Dedifferentiated amniotic fluid mesenchymal stem cell (primary cell): ENCODE measurements at regions not wholly inside any gene's neighbourhood (a gene's known extent, or its start where the extent isn't known, plus 50 kb on each side); places are given as distances from the start of the nearest gene placed in this dataset.

Source experiments
- DNase-seq: peaks from one replicate; pipeline ENCODE4 v3.0.0-alpha.2; 2016; ENCODE audit errors: extremely low spot score

DNA sequence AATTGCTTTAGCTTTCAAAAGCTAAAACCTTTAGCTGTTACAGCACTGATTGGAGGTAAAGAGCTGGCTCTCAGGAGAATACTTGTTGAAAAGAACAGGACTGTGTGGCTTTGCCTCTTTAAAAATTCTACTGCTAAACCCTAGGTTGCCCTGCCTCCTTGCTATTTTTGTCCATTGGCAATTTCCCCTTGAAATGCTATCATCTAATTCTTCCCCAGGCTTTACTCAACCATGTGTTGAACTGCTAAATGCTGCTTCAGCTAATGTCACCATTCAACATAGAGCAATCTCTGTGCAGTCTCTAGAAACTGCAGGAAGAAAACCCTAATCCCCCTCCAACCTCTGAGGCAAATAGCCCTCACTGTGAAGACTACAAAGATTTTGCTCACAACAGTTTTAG lies 203.7 kb upstream of the ARX start:
- DNase-seq, result no peak

DNA sequence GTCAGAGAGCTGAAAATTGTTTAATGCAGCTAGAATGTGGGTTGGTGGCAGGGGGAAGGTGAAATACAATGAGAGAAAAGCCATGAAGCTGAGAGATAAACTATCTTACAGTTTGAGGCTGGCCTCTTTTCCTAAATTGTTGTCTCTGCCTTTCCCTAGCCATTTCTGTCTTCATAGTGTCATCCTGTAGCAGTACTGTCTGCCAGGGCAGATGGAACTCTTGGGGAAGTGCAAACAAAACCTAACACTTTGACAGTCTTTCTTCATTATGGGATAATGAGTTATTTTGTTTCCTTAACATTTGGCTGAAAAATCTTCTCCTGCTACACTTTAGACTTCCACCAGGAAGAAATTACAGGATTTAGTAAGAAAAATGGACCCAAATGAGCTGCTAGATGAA lies 197.8 kb upstream of the ARX start:
- no peak for DNase-seq

DNA sequence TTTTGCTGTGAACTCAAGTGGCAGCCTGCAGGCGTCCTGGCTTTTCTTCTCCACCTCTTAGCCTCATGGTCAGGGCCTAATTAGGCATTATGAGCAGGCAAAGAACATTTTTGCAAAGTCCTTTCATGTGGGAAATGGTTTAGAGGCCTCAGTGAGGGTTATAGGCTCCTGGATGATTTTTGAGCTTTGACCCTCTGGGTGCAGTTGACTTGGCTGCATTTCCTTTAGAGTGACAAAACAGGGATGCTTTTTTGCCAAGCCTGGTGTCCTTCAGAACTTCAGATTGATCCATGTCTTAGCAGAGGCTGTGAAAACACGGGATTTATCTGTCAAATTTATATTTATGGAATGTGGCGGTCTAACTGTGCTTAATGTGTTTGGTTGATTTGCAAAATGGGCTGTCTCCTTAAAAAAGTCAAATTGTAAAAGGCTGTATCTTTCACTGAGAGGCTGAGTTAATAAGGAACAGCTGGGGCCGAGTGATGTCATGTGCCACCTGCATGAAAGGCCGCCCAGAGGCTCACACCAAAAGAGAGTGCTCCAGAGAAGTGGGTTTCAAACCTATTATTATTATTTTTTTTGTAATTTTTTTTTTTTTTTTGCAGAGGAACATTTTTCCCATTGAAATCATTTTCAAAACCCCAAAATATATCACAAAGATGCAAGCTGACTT lies 192.2 kb upstream of the ARX start:
- no peak for DNase-seq

DNA sequence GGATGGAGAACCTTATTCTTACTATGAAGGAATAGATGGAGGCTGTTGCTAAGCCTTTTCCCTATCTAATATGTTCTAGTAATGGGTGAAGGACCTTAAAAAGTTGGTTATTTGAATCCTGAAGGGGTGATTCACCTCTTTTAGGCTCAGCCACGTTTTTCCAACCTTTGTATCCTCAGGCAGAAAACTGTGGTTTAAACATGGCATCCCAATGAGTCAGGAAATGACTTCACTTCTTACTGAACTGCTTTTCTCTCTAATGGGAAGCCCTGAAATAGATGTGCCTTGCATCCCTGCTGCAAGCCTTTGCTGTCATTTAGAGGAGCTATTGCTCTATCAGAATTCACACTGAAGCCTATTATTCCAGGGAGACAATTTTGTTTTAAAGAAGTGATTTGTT lies 191.0 kb upstream of the ARX start:
- DNase-seq, result peak; percentile 50

DNA sequence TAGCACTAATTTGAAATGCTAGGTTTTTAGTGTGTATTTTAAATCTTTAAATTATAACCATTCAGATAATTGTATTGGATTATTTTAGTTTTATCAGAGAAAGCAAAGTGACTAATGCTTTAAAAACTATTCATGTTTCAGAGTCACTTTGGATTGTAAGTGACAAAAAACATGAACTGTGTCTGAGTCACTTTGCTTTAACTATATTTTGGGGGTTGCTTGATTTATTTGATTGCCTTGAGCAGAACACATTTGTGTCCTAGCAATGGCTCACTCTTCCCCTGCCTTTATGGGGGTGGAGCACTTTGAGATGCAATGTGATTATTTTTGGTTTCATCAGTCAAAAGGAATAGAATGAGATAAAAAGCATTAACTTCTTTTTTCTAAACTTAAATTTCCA lies 188.4 kb upstream of the ARX start:
- no peak for DNase-seq

DNA sequence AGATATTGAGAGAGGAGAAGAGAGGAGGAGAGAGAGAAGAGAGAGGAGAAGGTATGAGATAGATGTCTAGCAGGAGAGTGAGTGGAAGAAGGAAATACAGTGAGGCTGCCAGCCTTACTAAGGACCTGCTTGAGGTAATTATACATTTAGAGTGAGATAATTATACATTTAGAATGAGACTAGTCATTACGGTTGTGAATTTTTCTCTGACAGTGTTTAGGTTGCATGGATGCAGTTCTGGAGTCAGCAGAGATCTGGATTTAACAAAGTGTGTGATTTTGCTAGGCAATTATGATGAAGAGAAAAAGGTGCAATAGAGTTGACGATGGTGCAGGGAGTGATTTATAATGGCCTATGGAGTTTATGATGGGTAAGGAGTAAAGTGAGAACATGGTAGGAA lies 187.1 kb upstream of the ARX start:
- DNase-seq, result no peak

DNA sequence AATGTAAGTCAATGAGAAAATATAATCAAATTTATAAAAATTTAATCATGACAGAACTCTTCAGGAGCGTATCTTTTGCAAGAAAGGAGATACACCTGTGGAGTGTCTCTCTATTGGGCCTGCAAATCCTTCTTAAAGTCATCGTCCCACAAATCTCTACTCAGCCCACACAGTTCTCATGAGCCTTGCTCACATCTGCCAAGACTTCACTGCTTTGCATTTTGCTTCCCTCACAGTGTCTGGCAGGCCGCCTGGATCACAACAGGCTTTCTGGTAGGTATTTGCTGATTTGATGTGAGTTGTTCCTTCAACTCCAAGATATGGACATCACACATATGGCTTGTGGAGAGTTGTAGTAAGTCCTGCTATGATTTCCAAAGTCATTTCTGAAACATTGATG lies 183.1 kb upstream of the ARX start:
- no peak for DNase-seq

DNA sequence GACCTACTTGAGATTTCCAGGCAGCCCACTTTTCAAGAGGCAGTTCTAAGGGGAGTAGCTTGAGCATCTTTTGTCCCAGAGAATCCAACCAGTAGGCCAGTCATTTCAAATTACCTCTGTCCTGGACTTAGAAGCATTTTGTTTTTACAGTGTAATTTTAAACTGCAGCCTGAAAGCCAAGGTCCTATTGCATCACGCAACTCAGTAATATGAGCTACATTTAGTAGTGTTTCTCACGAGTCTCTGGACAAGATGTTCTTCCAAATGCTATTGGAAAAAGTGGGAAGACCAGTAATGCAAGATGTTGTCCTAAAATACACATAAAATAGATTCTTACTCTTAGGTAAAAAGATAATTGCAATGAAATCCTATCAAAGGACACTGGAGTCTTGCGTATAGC lies 182.5 kb upstream of the ARX start:
- peak; percentile 19 for DNase-seq

DNA sequence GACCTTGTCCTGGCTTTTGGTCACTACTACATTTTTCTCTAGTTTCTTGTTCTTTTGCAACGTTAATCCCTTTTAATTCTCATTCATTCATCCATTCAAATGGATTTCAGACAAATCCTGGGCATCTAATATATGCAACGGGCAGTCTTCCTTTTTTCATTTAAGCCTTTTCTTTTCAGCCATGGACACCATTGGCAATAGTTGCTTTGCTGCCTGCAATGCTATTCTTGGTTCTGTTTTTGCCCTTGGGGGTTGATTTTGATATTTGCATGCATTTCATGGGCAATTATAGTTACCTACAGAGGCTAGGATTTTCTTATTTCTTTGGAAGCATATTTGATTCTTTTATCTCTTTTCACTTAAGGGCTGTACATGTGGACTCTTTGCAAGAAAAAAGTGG lies 180.5 kb upstream of the ARX start:
- DNase-seq, result no peak

DNA sequence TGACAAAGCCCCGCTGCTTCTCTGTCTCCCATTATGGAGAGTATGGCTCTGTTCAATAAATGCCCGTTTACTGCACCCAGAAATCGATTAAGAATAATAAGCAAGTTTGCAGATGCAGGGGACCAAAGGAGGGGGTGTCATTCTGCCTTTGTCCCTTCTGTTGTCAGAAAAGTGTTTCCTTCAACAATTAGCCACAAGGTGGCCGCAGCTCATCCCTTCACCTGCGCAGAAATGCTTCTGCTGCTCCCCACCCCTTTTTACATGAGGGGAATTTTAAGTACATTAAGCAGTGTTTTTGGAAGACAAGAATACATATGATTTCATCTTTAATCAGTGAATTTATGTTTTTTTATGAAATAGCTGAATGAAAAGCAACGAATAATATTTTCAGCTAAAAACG lies 175.6 kb upstream of the ARX start:
- no peak for DNase-seq

DNA sequence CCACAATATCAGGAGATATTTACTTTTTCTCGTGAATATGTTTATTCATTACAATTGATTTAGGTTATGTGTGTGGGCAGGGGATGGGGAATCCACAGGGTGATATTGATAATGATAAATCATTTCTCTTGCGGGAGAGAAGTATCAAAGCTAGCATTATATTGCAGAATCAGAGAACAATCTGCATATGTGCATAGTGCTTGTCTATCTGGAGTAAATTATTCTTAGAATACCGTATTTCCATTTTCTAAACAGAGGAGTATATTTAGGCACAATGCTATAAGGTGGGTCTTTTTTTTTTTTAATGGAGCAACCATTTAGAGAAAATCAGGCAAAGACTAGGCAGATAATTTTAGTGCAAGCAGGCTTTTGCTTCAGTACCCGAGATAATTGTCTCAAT lies 166.0 kb upstream of the ARX start:
- no peak for DNase-seq

DNA sequence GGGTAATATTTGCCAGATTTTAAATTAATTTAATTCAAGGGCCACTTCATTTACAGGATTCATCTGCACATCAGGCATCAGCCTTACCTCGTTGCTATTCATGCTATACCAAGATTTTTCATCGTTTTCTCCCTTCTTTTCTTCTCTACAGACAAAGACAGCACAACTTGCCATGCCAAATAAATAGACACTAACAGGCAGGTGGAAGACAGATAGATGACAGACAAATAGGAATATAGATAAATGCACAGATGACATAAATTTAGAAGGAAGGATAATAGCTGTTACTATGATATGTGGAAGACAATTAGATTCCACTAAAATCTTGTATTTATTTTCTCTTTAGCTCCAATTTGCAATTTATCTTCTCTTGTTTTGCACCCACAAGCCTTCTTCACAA lies 164.5 kb upstream of the ARX start:
- DNase-seq, result no peak

DNA sequence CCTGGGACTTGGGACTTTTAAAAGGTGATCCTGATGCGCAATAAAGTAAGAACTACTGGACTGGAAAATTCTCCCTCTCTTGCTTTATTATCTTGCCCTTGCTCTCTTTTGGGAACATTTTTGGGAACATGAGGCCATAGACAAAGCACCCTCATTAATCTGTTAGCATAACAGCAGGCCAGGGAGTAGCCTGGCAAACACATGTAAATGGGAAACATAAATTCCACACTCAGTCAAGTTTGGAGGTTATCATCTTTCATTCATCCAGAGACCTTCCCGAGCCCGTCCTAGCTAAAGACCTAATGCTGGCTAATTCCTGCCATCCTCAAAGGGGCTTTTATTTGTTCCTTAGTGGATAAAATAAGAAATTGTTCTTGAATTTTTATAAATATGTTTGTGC lies 162.8 kb upstream of the ARX start:
- no peak for DNase-seq

DNA sequence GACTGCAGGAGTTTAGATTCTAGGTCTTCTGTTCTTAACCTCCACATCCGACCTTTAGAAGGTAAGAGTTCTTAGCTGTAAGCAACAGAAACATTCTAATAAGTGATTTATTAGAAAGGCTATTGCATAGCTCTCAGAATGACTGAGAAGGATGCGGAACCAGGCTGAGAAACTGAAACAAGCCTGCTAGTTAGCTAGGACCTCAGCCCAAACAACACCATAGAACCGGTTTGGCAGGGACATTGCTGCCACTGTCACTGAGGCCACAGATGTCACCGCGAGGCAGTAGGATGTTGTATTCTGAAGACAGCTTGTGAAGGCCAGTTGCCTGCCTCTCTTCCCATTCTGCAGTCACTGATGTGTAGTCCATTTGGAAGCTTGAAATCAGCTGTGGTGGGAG lies 160.0 kb upstream of the ARX start:
- DNase-seq, result no peak

DNA sequence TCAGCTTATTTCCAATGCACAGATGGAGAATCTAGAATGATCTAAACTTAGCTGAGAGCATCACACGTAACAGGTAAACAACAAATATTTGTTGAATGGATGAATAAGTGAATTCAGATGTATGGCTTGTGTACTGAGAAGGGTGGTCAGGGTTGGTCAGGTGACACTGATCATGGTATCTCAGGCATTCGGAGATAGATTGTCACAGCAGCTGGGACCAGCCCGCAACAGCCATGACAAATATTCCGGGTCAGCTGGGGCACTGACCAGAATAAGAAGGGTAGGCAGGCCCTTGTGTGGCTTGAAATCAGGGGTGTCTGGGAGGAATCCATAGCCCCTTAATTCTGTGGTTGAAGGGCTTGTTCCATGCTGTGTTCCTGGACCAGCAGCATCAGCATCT lies 159.4 kb upstream of the ARX start:
- DNase-seq, result no peak

DNA sequence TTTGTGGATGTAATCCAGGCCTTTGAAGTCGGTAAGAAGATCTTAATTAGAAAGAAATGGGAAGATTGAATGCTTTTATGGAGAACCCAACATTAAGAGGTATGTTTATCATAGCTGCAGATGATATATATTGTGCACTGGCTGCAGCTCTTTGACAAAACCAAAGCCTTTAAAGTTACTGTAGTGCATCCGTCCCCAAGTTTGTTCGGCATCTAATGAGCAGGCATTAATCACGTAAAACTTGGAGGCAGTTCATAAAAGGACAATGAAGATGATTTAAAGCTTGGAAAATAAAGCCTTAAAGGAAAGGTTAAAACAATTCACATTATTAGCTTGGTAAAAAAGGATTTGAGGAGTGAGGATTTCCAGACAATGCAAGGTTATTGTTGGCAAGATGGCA lies 150.8 kb upstream of the ARX start:
- DNase-seq, result no peak

DNA sequence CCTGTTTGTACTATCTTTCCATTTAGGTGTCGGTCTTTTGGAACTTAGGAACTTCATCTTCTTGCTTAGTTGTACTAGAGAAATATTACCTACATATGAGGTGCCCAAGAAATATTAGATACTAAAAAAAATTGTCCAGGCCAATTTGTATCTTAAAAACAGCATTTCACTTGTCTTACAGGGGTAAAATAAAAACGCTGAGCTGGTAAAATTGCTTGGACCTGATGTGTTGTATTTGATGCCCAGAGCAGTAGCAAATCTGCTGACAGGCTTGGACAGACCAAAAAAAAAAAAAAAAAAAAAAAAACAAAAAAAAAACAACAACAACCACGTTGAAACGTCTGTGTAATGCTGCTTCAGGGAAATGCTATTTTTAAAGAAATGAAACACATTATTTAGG lies 150.4 kb upstream of the ARX start:
- no peak for DNase-seq

DNA sequence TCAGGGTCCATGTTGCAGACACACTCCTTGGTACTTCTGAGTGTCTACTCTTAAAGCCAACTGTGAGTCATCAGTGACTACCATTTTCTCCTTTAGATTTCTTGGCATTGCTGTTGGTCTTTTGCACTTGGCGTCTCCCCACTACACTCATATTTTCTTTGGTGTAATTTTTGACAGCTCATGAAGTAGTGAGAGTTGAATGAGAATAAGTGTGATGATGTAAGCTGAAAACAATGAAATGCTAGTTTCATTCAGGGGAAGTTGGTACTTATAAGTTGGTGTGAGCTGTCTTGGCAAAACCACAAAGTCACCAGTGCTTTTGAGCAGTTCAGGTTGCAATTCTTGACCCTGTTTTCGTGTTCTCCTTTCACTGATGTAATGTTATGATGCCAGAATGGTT lies 142.9 kb upstream of the ARX start:
- no peak for DNase-seq

DNA sequence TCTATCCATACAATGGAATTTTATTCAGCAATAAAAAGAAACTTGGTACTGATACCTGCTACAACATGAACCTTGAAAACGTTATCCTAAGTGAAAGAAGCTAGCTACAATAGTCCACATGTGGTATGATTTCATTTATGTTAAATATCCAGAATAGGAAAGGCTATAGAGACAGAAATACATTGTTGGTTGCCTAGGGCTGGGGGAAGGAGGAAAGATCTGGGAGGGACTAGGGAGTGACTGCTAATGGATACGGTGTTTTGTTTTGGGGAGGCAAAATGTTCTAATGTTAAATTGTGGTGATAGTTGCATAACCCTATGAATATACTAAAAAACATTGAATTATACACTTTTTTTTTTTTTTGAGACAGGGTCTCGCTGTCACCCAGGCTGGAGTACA lies 141.1 kb upstream of the ARX start:
- no peak for DNase-seq

DNA sequence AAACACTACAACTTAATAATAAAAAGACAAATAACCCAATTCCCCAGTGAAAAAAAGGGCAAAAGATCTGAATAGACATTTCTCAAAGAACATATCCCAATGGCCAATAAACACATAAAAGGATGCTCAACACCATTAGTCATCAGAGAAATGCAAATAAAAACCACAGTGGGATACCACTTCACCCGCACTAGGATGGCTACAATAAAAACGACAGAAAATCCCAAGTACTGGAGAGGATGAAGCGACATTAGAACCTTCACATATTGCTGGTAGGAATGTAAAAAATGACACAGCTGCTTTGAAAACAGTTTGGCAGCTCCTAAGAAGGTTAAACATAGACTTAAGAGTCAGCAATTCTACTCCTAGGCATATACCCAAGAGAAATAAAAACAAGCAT lies 140.6 kb upstream of the ARX start:
- DNase-seq, result no peak

DNA sequence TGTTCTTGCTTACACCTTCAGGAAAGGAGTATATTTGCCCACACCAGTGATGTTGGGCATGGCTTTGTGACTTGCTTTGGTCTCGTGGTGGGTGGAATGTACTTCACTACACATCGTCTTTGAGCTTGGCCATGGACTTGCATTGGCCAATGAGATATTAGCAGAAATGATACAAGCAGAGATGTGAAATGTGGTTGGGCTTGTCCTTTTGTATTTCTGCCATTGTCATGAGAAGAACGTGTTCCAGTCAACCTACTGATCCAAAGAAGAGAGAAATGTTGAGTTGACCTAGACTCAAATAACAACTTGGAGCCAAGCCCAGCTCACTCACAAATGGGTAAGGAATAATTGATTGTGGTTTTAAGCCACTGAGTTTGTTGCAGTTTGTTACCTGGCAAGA lies 138.4 kb upstream of the ARX start:
- no peak for DNase-seq

DNA sequence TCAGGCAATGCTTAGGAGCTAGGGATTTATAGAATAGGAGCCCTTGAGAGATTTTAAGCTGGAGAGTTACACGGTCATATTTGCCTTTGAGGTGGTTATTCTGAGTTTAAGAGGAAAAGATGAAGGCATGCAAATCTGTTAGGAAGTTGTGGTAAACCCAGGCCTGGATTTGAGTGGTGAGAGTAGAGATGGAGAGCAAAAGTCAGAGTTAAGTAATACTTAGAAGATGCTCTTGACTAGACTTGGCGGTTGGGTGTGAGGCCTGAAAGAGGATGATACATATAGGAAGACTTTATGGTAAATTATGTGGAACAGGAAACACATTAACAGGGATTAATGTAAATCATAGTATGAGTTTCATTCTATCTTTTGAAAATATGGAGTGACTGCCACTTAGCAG lies 136.0 kb upstream of the ARX start:
- no peak for DNase-seq

DNA sequence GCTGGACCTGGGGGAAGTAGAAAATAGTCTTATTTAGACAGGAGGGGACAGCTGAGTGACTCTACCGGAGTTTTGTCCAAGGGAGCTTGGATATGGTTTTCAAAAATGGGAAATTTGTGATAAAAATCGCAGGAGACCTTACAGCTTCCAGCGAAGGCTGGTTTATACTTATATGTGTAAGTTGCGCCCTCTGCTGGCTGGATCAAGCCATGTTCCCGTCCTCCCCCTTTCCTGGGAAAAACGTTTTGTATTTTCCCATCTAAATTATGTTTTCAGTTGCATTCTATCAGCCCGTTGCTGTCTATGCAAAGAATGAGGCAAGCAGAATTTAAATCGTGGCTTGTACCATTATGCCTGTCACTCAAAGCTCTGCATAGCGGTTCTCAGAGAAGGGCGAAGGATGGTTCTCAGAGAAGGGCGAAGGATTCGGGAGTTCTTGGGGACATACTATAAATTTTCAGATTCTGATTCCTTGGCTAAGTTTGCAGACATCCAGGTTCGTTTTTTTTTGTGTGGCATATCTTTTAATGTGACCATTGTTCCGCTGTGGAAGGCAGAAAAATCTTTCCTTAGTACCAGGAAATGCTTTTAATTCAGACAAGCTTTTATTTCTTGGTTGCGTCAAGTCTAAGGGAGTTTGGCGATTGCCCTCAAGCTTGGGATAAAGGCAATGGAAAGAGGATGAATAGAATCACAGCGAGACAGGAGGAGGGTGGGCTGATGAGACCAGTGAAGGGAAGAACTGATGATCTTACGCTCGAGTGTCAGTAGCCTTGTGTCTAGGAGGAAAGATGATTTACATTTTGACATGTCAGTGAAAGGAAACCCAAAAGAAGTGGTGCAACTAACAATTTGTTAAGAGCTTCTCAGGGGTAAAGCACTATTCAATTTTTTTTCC lies 128.5 kb upstream of the ARX start:
- DNase-seq, result peak; percentile 54

DNA sequence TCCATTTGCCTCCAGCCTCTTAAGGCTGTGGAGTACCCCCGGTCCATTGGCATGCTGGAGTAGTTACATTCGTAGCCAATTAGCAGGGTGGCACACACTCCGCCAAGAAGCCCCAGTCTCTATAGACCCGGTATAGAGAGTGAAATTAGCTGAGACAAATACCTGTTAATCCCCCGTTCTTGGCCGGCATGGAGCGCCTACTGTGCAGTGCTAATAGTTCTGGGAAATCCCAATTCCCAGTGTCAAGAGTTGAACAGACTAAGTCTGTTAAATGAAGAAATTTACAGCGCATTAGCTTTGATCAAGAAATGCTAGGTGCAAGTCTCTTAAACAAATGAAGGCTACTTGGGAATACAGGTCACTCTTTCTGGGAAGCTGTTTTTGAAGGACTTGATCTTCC lies 127.8 kb upstream of the ARX start:
- DNase-seq, result no peak
